ENCODE measurements at regions not wholly inside any gene's neighbourhood (a gene's known extent, or its start where the extent isn't known, plus 50 kb on each side); places are given as distances from the start of the nearest gene placed in this dataset.

GRCh38 chr14:26959437-26959836 lies 361.6 kb upstream of the NOVA1 start:
- peaks cover 5% of the 10 kb centered on the region for H3K4me1 Mint-ChIP-seq
- H3K27me3 Mint-ChIP-seq (ENCODE audit: low read depth, poor library complexity) = no peaks in the 10 kb centered on the region
- TF ChIP-seq CTCF (IDR thresholded peaks at IDR 0.05) = no peak
- H3K36me3 Mint-ChIP-seq (ENCODE audit: low read depth) = no peaks in the 10 kb centered on the region
- H3K27ac Mint-ChIP-seq = no peak overlapping the region
- no peak for DNase-seq
- no peak overlapping the region for H3K4me3 Mint-ChIP-seq
- H3K9me3 Mint-ChIP-seq = no peaks in the 10 kb centered on the region

GRCh38 chr14:26959972-26960660 lies 362.3 kb upstream of the NOVA1 start:
- Mint-ChIP-seq H3K9me3 (no peaks in the 10 kb centered on the region), H3K27me3 (ENCODE audit: low read depth, poor library complexity) (no peaks in the 10 kb centered on the region), H3K4me1 (peaks cover 5% of the 10 kb centered on the region), H3K36me3 (ENCODE audit: low read depth) (no peaks in the 10 kb centered on the region), H3K4me3 (no peak overlapping the region), H3K27ac (no peak overlapping the region)
- no peak for TF ChIP-seq CTCF (IDR thresholded peaks at IDR 0.05)
- no peak for DNase-seq

- Mint-ChIP-seq H3K27ac (no peak overlapping the region), H3K9me3 (no peaks in the 10 kb centered on the region), H3K4me1 (peaks cover 5% of the 10 kb centered on the region), H3K4me3 (no peak overlapping the region), H3K27me3 (ENCODE audit: low read depth, poor library complexity) (no peaks in the 10 kb centered on the region), H3K36me3 (ENCODE audit: low read depth) (no peaks in the 10 kb centered on the region)
- TF ChIP-seq CTCF (IDR thresholded peaks at IDR 0.05) = no peak
- no peak for DNase-seq
Measured at GRCh38 chr14:26963711-26964110, 365.9 kb upstream of the NOVA1 start.

GRCh38 chr14:26965490-26965889 lies 367.7 kb upstream of the NOVA1 start:
- Mint-ChIP-seq H3K4me1 (peaks cover 5% of the 10 kb centered on the region), H3K9me3 (peaks cover 4% of the 10 kb centered on the region), H3K4me3 (no peak overlapping the region), H3K36me3 (ENCODE audit: low read depth) (no peaks in the 10 kb centered on the region), H3K27me3 (ENCODE audit: low read depth, poor library complexity) (no peaks in the 10 kb centered on the region), H3K27ac (no peak overlapping the region)
- DNase-seq = no peak
- no peak for TF ChIP-seq CTCF (IDR thresholded peaks at IDR 0.05)

- no peak overlapping the region for H3K4me3 Mint-ChIP-seq
- no peaks in the 10 kb centered on the region for H3K36me3 Mint-ChIP-seq (ENCODE audit: low read depth)
- no peaks in the 10 kb centered on the region for H3K27me3 Mint-ChIP-seq (ENCODE audit: low read depth, poor library complexity)
- no peak for TF ChIP-seq CTCF (IDR thresholded peaks at IDR 0.05)
- peaks cover 5% of the 10 kb centered on the region for H3K4me1 Mint-ChIP-seq
- no peak overlapping the region for H3K27ac Mint-ChIP-seq
- H3K9me3 Mint-ChIP-seq = peaks cover 4% of the 10 kb centered on the region
- DNase-seq = no peak
Measured at GRCh38 chr14:26966908-26967307, 369.1 kb upstream of the NOVA1 start.

GRCh38 chr14:26974965-26975364 lies 377.1 kb upstream of the NOVA1 start:
- H3K4me3 Mint-ChIP-seq = no peak overlapping the region
- DNase-seq = no peak
- H3K9me3 Mint-ChIP-seq = no peaks in the 10 kb centered on the region
- H3K27me3 Mint-ChIP-seq (ENCODE audit: low read depth, poor library complexity) = no peaks in the 10 kb centered on the region
- no peak for TF ChIP-seq CTCF (IDR thresholded peaks at IDR 0.05)
- no peaks in the 10 kb centered on the region for H3K36me3 Mint-ChIP-seq (ENCODE audit: low read depth)
- no peak overlapping the region for H3K27ac Mint-ChIP-seq
- no peaks in the 10 kb centered on the region for H3K4me1 Mint-ChIP-seq

Measured in nephron progenitor cell (in vitro differentiated cells).